Fibroblast of the aortic adventitia (primary cell): ENCODE measurements at regions not wholly inside any gene's neighbourhood (a gene's known extent, or its start where the extent isn't known, plus 50 kb on each side); places are given as distances from the start of the nearest gene placed in this dataset.
"Not testable (repeated sequence)": the region's sequence is repeated elsewhere in the genome, so short reads cannot be mapped to it uniquely, and the experiment has no call there.

Experiments used
- DNase-seq: peaks from one replicate; pipeline ENCODE4 v3.0.0-alpha.2; 2010; ENCODE audit warnings: low read depth
- H3K4me3 ChIP-seq: 2 replicates; pipeline ENCODE4 v1.5.1; 2011; ENCODE audit warnings: low read depth, mild to moderate bottlenecking, control low read depth, low read length, moderate library complexity
- CTCF ChIP-seq: IDR thresholded peaks from 2 replicates; pipeline ENCODE4 v1.5.1; 2011; ENCODE audit warnings: mild to moderate bottlenecking, low read length, control low read depth, inconsistent platforms; ENCODE audit not compliant: insufficient read depth

GRCh38 chrX:124260845-124261244 lies 71.6 kb upstream of the TEX13D start:
- no peak for DNase-seq
- TF ChIP-seq CTCF, result no peak
- no peak overlapping the region for H3K4me3 ChIP-seq

GRCh38 chrX:124263743-124264142 lies 68.7 kb upstream of the TEX13D start:
- no peak overlapping the region for H3K4me3 ChIP-seq
- no peak for TF ChIP-seq CTCF
- DNase-seq, result no peak

- TF ChIP-seq CTCF, result no peak
Measured at GRCh38 chrX:124268099-124268498, 64.4 kb upstream of the TEX13D start.

GRCh38 chrX:124269881-124270280 lies 62.6 kb upstream of the TEX13D start:
- no peak for DNase-seq
- no peak overlapping the region for H3K4me3 ChIP-seq
- no peak for TF ChIP-seq CTCF

More at GRCh38 chrX:124268099-124268498, 64.4 kb upstream of the TEX13D start:
- H3K4me3 ChIP-seq, result no peak overlapping the region
- no peak for DNase-seq

- DNase-seq, H3K4me3 ChIP-seq: not testable (repeated sequence)
Measured at GRCh38 chrX:124271599-124271998, 60.9 kb upstream of the TEX13D start.

- DNase-seq, result no peak
- no peak overlapping the region for H3K4me3 ChIP-seq
- no peak for TF ChIP-seq CTCF
Measured at GRCh38 chrX:124272370-124272982, 60.0 kb upstream of the TEX13D start.

- DNase-seq, result no peak
- no peak for TF ChIP-seq CTCF
- H3K4me3 ChIP-seq, result no peak overlapping the region
Measured at GRCh38 chrX:124274438-124275181, 57.9 kb upstream of the TEX13D start.
